Immature natural killer cell (primary cell): ENCODE measurements at regions not wholly inside any gene's neighbourhood (a gene's known extent, or its start where the extent isn't known, plus 50 kb on each side); places are given as distances from the start of the nearest gene placed in this dataset.

Experiments used
- DNase-seq, 3 donors: peaks; one replicate each; pipeline ENCODE4 v3.0.0; 2022; ENCODE audit warnings: mixed read lengths in 1 of 3
- H3K27ac Mint-ChIP-seq, 6 donors: one replicate each; pipeline ENCODE4 v1.8.0; 2020; ENCODE audit warnings: mixed read lengths in 6 of 6, mild to moderate bottlenecking in 5 of 6, inconsistent platforms in 4 of 6, moderate library complexity in 3 of 6
- H3K27me3 Mint-ChIP-seq, 3 donors: one replicate each; pipeline ENCODE4 v1.8.0; 2020 to 2021; ENCODE audit warnings: low read depth in 3 of 3, mild to moderate bottlenecking in 3 of 3, mixed read lengths in 3 of 3, moderate library complexity in 3 of 3, inconsistent platforms in 1 of 3
- H3K36me3 Mint-ChIP-seq, 3 donors: one replicate each; pipeline ENCODE4 v1.8.0; 2020; ENCODE audit warnings: mixed read lengths in 3 of 3, inconsistent platforms in 2 of 3, mild to moderate bottlenecking in 2 of 3
- H3K4me1 Mint-ChIP-seq, 2 donors: one replicate each; pipeline ENCODE4 v1.8.0; 2020; ENCODE audit warnings: inconsistent platforms in 2 of 2, mild to moderate bottlenecking in 2 of 2, mixed read lengths in 2 of 2, moderate library complexity in 1 of 2
- H3K4me3 Mint-ChIP-seq, 5 donors: one replicate each; pipeline ENCODE4 v1.8.0; 2020; ENCODE audit warnings: mild to moderate bottlenecking in 5 of 5, mixed read lengths in 5 of 5, inconsistent platforms in 3 of 5, moderate library complexity in 3 of 5
- H3K9me3 Mint-ChIP-seq, 6 donors: one replicate each; pipeline ENCODE4 v1.8.0; 2020; ENCODE audit warnings: mild to moderate bottlenecking in 6 of 6, mixed read lengths in 6 of 6, inconsistent platforms in 4 of 6, moderate library complexity in 3 of 6

DNA sequence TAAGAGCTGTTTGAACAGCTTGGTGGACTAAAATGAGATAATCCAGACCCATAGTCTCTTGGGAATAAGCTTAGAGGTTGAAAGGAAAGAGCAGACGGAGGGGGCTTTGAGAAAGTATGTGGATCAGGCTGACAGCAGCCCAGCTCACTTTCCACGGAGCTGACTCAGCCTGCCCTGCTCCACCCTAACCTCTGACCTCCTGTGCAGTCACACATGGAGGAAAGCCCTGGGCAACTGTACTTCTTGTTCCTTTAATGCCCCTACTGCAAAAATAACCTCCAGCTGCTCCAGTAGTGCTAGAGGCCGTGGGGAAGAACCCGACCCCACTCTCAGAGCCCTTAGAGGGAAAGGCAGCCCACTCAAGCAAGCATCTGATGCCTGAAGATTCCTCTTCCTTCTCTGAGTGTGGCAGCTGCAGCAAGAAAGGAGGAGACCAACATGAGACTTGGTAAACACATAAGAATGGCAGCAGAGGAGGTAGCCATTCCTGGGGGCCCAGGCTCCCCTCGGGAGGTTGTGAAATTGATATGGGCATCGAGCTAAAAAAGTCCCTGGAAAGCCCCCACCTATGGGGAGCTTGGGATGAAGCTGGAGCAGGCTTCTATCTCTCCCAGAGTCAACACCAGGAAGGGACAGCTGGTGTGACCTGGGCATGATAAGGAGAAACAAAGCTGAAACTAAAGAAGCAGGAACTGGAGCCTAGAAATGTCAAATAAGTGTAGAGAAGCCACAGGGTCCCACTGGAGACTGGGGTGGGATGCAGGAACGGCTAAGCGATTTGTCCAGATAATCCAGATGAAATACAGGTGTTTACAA is 204.3 kb downstream of the PIK3R1 start:
- H3K27ac Mint-ChIP-seq, result no peak overlapping the region
- no peak overlapping the region for H3K4me3 Mint-ChIP-seq
- no peaks in the 10 kb centered on the region for H3K9me3 Mint-ChIP-seq
- peaks cover 0 to 2% (median 0%) of the 10 kb centered on the region in 3 donors for H3K27me3 Mint-ChIP-seq
- peaks cover 10 to 31% of the 10 kb centered on the region in 2 donors for H3K4me1 Mint-ChIP-seq
- no peak for DNase-seq
- no peaks in the 10 kb centered on the region for H3K36me3 Mint-ChIP-seq

DNA sequence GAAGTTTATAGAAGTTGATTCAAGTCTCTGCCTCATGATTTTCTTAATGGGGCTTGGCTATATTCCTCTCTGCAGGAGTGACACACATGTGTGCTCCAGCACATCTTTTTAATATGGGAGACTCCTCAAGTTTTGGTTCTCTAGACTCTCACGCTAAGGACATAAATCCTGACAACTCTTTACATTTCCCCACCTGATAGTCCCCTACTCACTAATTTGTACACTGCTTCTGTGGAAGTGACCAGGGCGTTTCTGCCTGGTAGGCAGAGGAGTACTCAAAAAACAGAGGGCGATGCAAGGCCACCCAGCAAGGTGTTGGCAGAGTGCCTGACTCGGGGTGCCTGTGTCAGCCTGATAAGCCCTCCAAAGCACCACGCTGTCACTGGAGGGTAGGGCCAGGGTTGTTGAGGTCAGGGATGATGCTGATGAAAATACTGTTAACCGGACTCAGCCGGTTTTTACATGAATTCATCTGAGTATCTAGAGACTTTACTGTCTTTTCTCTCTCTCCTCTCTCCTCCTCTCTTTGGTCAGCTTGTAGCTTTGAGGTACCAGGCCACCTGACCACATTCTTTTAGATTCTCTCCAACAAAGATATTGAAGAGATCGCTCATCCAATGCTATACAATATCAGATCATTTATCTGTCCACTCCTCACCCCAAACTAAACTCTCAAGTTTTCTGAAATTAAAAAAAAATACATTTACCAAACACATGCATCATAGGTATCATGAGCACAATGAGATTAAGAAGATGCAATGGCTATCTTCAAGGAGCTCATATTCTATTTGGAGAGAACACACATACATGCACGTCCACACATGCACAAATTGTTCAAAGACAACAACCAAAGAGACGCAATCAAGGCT is 205.2 kb downstream of the PIK3R1 start:
- no peak overlapping the region for H3K4me3 Mint-ChIP-seq
- H3K27ac Mint-ChIP-seq, result peak overlapping the region in 1 of 6 donors; percentile 5
- no peaks in the 10 kb centered on the region for H3K9me3 Mint-ChIP-seq
- H3K4me1 Mint-ChIP-seq, result peaks cover 14 to 33% of the 10 kb centered on the region in 2 donors
- H3K36me3 Mint-ChIP-seq, result no peaks in the 10 kb centered on the region
- DNase-seq, result no peak
- H3K27me3 Mint-ChIP-seq, result peaks cover 0 to 2% (median 0%) of the 10 kb centered on the region in 3 donors

DNA sequence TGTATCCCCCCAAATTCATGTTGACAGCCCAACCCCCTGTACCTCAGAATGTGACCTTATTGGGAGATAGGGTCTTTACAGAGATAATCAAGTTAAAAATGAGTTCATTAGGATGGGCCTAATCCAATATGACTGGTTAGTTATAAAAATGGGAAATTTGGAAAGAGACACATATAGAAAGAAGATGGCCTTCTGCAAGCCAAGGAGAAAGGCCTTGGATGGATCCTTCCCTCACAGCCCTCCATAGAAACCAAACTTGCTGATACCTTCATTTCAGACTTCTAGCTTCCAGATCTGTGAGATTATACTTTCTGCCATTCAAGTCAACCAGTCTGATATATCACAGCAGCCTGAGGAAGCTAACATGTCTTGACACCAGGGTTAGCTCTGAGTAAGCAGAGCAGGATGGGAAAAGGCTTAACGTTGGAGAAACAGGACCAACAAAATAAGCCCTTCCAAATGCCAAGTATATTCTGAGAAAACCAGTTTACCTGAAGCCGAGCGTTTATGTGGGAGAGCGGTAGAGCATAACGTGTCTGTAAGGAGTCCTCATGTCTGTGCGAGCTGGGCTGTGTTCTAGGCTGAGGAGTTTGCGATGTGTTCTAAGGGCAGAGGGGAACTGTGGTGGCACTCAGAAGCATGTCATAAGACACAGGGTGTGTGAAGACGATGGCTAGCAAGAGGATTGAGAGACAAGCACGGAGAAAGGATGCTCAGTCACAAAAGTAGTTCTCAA is 206.1 kb downstream of the PIK3R1 start:
- no peaks in the 10 kb centered on the region for H3K36me3 Mint-ChIP-seq
- peak overlapping the region in 1 of 6 donors; percentile 5 for H3K27ac Mint-ChIP-seq
- no peak overlapping the region for H3K4me3 Mint-ChIP-seq
- H3K4me1 Mint-ChIP-seq, result peaks cover 21 to 38% of the 10 kb centered on the region in 2 donors
- DNase-seq, result no peak
- peaks cover 0 to 2% (median 0%) of the 10 kb centered on the region in 3 donors for H3K27me3 Mint-ChIP-seq
- H3K9me3 Mint-ChIP-seq, result no peaks in the 10 kb centered on the region

DNA sequence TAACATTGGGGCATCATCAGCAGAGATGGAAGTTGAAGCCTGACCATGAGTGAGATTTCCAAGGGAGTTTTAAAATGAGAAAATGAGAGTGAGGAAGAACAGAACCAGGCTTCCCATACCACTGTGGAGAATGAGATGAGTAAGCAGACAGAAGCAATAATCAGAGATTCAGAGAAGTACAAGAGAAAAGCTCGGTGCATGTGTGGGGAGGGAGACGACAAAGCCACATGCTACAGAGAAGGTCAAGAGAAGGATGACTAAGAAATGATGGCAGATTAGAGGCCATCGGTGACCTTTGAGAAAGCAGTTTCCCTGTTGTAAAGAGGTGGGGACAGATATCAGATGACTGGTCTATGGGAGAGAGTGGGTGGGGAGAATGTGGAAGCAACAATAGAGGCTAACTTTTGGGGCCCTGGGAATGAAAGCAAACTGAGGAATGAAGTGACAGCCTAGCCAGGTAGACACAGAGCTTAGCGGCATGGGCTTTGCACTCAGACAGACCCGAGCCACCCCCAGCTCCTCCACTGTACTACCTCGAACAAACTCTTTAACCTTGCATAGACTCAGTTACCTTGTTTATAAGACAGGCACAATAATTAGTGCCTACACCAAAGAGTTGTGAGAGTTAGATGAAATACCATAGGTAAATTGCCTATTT is 207.7 kb downstream of the PIK3R1 start:
- Mint-ChIP-seq H3K27ac (peak overlapping the region in 5 of 6 donors; percentile 1 to 62 (median 18)), H3K4me1 (peaks cover 22 to 41% of the 10 kb centered on the region in 2 donors), H3K27me3 (peaks cover 0 to 2% (median 0%) of the 10 kb centered on the region in 3 donors), H3K4me3 (no peak overlapping the region), H3K9me3 (no peaks in the 10 kb centered on the region), H3K36me3 (no peaks in the 10 kb centered on the region)
- DNase-seq, result no peak

DNA sequence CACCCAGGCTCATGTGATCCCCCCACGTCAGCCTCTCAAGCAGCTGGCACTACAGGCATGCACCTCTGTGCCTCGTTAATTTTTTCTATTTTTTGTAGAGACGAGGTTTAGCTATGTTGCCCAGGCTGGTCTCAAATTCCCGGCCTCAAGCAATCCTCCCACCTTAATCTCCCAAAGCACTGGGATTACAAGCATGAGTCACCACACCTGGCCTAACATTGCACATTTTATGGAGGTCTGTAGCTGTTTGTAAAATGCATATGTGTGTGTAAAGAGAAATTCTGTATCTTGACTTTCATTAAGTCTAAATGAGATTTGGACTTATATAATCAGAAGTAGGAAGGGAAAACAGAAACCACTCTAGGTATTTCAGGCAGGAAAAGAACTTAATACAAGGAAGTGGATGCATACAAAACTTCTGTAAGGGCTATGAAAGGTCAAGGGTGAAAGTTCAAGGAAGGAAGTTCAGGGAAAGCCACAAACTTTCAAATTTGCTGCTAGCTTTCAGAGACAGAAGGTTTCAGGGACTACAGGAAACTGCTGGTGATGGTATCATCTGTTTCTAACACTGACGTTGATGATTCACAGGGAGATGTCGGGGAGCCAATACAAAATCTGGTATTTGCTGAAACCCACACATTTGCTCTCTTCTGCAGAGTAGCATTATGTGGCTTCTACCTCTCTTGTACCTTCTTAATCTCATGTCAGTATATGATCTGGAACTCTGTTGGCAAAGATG is 209.4 kb downstream of the PIK3R1 start:
- DNase-seq, result peak; percentile 23 to 37 (median 35)
- Mint-ChIP-seq H3K4me1 (peaks cover 22 to 41% of the 10 kb centered on the region in 2 donors), H3K4me3 (peak overlapping the region in 3 of 5 donors; percentile 12 to 74 (median 31)), H3K9me3 (no peaks in the 10 kb centered on the region), H3K36me3 (no peaks in the 10 kb centered on the region), H3K27ac (peak overlapping the region; percentile 26 to 92 (median 62)), H3K27me3 (peaks cover 0 to 2% (median 0%) of the 10 kb centered on the region in 3 donors)

DNA sequence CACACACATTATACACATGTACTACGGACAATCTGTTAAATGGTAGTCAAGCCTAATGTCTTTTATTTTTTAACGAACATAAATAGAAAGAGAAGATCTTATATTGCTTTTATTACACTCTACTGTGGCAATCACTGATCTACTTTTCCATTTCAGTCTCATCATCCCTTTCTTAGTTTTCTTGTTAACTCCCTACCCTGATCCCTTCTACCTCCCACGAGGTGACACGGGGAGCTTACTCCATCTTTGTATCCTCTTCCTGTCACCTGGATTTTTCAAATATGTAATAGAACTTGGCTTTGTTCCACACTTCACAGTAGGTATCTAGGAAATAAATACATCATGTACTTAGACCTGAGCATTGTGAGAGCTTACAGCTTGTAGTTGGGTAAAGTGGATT is 211.0 kb downstream of the PIK3R1 start:
- H3K9me3 Mint-ChIP-seq, result no peaks in the 10 kb centered on the region
- DNase-seq, result no peak
- no peaks in the 10 kb centered on the region for H3K27me3 Mint-ChIP-seq
- H3K4me1 Mint-ChIP-seq, result peaks cover 29 to 51% of the 10 kb centered on the region in 2 donors
- peak overlapping the region in 5 of 6 donors; percentile 19 to 62 (median 46) for H3K27ac Mint-ChIP-seq
- H3K36me3 Mint-ChIP-seq, result no peaks in the 10 kb centered on the region
- no peak overlapping the region for H3K4me3 Mint-ChIP-seq

DNA sequence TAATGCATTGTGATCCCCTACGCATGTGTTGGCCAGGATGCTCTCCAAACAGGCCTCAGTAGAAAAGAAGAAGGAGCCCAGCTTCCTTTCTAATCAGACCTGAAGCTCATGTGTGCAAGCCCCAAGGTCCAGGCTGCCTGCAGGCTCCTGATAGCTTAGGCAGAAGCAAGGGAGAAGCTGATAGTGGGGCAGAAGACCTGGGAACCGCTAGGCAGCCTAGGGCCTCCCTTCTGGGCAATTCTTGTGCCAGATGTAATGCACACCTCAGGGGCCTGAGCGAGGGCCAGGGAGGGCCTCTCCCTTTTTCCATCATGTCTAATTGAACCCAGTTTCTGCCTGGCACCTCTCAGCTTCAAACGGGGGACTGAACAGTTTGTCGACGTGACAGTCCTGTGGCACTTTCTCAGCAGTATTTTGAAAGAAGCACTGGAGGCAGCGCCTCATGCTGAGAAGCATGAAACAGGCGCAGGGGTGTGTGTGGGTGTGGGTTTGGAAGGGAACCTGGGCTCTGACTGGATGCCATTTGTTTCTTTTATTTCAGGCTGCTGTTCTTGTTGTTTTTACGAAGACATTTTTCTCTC is 212.8 kb downstream of the PIK3R1 start:
- DNase-seq, result no peak
- Mint-ChIP-seq H3K36me3 (no peaks in the 10 kb centered on the region), H3K4me1 (peaks cover 31 to 62% of the 10 kb centered on the region in 2 donors), H3K27ac (no peak overlapping the region), H3K9me3 (no peaks in the 10 kb centered on the region), H3K27me3 (no peaks in the 10 kb centered on the region), H3K4me3 (no peak overlapping the region)

DNA sequence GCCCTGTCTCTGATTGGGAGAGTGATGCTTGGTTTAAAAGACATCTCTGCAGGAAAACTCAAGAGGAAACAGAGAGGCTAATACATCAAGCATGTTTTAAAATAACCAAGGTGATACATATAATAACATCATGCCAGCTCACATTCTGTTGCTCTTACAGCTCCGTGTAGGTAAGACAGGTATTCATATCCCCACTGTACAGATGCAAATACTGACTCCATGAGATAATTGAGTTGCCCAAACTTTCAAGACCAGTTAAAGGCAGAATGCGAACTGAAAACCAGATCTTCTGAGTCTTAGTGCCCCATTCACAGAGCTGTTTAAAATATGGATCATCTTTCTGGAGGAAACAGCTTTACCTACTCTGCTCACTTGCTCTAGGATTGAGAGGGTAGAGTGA is 214.0 kb downstream of the PIK3R1 start:
- Mint-ChIP-seq H3K4me3 (no peak overlapping the region), H3K9me3 (no peaks in the 10 kb centered on the region), H3K27ac (no peak overlapping the region), H3K27me3 (no peaks in the 10 kb centered on the region), H3K4me1 (peaks cover 43 to 62% of the 10 kb centered on the region in 2 donors), H3K36me3 (no peaks in the 10 kb centered on the region)
- DNase-seq, result no peak

DNA sequence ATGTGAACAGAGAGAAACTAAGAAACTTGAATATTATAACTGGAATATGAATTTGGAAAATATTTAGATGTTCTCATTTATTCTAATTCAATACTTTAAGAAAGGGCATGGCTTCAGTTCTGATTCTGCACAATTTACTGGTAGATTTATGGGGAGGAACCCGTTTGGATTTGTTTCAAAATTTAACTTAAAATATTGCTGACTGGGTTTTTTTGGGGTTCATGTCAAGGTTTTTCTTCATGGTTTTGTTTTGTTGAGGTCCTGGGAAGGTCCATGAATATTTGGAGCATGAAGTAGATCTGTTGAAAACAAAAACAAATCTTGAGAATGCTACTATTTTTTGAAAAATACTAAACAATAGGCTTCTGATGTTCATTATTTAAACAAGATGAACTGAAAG is 214.7 kb downstream of the PIK3R1 start:
- H3K36me3 Mint-ChIP-seq, result no peaks in the 10 kb centered on the region
- peaks cover 44 to 63% of the 10 kb centered on the region in 2 donors for H3K4me1 Mint-ChIP-seq
- H3K4me3 Mint-ChIP-seq, result no peak overlapping the region

DNA sequence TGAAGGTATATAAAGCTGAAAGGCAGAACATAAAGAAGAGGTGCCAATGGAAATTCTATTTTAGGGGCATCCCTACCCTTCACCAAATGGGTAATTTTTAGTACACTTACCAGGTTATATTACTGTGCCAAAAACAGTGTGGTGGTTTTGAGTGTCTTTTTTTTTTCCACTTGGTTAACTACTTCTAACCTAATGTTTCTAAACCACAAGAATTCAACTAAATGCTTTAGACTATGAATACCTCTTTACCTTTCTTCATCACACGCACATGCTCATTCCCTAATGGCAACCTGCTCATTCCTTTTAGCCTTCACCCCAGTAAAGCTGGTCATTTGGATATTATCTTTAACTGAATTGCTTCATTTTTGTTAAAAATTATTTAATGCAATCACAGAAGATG is 215.6 kb downstream of the PIK3R1 start:
- Mint-ChIP-seq H3K27me3 (peaks cover 0 to 5% (median 0%) of the 10 kb centered on the region in 3 donors), H3K4me3 (no peak overlapping the region), H3K9me3 (no peaks in the 10 kb centered on the region), H3K27ac (no peak overlapping the region), H3K36me3 (no peaks in the 10 kb centered on the region), H3K4me1 (peaks cover 42 to 60% of the 10 kb centered on the region in 2 donors)
- DNase-seq, result no peak

More for the DNA sequence above, 214.7 kb downstream of the PIK3R1 start:
- Mint-ChIP-seq H3K9me3 (no peaks in the 10 kb centered on the region), H3K27ac (no peak overlapping the region), H3K27me3 (peaks cover 0 to 4% (median 0%) of the 10 kb centered on the region in 3 donors)
- no peak for DNase-seq

DNA sequence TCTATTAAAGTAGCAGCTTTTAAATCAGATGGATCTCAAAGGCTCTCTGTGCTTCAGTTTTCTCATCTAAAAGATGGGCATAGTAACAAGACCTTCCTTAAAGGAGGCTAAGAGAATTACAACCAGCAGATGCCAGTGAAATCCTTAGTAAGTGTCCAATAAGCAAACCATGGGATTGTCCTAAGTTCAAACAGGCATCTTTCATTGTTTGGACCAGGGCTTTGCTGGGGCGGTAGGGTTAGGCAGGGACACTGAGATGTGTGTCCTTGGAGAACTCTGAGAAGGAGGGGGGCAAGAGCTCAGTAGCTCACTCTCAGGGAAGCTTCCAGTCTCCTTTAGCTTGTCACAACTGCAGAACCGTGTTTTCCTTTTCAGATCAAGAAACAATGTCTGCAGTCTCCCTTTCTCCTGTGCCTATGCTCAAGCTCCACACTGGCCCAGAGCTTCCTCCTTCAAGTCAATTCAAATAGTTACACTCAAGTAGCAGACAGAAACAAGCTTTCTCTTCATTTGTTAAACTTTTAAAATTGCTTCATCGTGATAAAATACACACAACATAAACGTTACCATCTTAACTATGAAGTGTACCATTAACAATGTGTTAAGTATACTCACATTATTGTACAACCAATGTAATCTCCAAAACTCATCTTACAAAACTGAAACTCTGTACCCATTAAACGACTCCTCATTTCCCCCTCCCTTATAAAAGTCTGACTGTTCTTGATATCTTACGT is 216.2 kb downstream of the PIK3R1 start:
- DNase-seq, result no peak
- Mint-ChIP-seq H3K36me3 (no peaks in the 10 kb centered on the region), H3K27me3 (peaks cover 0 to 5% (median 0%) of the 10 kb centered on the region in 3 donors), H3K27ac (peak overlapping the region in 2 of 6 donors; percentile 2 to 43), H3K4me3 (no peak overlapping the region), H3K4me1 (peaks cover 37 to 55% of the 10 kb centered on the region in 2 donors), H3K9me3 (no peaks in the 10 kb centered on the region)

DNA sequence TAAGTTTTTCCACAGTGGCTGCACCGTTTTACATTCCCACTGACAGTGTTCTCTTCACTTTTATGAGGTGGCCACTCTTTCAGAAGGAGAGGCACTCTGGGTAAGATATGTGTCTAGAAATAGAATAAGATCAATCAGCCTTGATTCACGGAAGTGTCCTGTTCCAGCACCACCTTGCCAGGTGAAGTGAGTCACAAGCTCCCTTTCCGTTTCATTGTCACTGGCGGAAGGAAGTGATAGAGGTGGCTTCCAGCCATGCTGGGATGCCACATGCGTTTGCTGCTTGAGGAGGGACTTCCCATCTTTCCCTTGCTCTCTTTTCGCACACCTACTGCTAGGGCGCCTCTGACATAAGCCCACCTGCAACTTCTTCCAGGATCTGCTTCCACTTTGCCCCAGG is 217.1 kb downstream of the PIK3R1 start:
- H3K27ac Mint-ChIP-seq, result peak overlapping the region in 3 of 6 donors; percentile 33 to 96 (median 82)
- DNase-seq, result no peak
- no peak overlapping the region for H3K4me3 Mint-ChIP-seq
- no peaks in the 10 kb centered on the region for H3K9me3 Mint-ChIP-seq
- peaks cover 37 to 53% of the 10 kb centered on the region in 2 donors for H3K4me1 Mint-ChIP-seq
- H3K36me3 Mint-ChIP-seq, result no peaks in the 10 kb centered on the region
- H3K27me3 Mint-ChIP-seq, result peaks cover 0 to 5% (median 0%) of the 10 kb centered on the region in 3 donors
